ENCODE measurements at regions not wholly inside any gene's neighbourhood (a gene's known extent, or its start where the extent isn't known, plus 50 kb on each side); places are given as distances from the start of the nearest gene placed in this dataset.

GRCh38 chr10:9015005-9015404 is 960.5 kb downstream of the GATA3 start (continued):
- TF ChIP-seq ZNF687 (IDR thresholded peaks at IDR 0.05) (no peak), WRNIP1 (IDR thresholded peaks at IDR 0.05; ENCODE audit: borderline replicate concordance, low read depth, low read length) (no peak), ELK1 (IDR thresholded peaks at IDR 0.05; ENCODE audit: low read depth, low read length) (no peak), EGR1 (IDR thresholded peaks at IDR 0.05; ENCODE audit: borderline replicate concordance in 1 of 2, low read depth in 2 of 2, low read length in 2 of 2) (no peak), ZZZ3 (IDR thresholded peaks at IDR 0.05; ENCODE audit: control insufficient read depth, insufficient read length, low read depth) (no peak)

- no peak overlapping the region for H3K4me2 ChIP-seq (ENCODE audit: control insufficient read depth, insufficient read depth)
- SMC1A ChIA-PET (ENCODE audit: uncharacterized antibody, unreplicated experiment) = no interaction called here
- intact Hi-C loops (cut with micrococcal nuclease; ENCODE audit: unreplicated experiment) = no loop called here
- no peaks in the 10 kb centered on the region for H3K36me3 ChIP-seq (ENCODE audit: control insufficient read depth in 2 of 2, insufficient read depth in 2 of 2, low read length in 1 of 2)
- CTCF ChIA-PET = no interaction called here
- in situ Hi-C loops (cut with MboI) = no loop called here
- no peak for TF ChIP-seq KAT2A (conservative IDR thresholded peaks at IDR 0.05; ENCODE audit: control insufficient read depth, low read depth, low read length)
- TF ChIP-seq TCF12 (IDR thresholded peaks at IDR 0.05; ENCODE audit: low read depth, low read length) = no peak
- TF ChIP-seq POLR2A (IDR thresholded peaks at IDR 0.05; ENCODE audit: low read depth, low read length) = no peak
- no peak overlapping the region for H3K27ac ChIP-seq (ENCODE audit: control insufficient read depth, insufficient read depth)
- FAIRE-seq (no peak), DNase-seq (ENCODE audit: low read depth, low spot score) (no peak), ATAC-seq (no peak)
- H2AFZ ChIP-seq (ENCODE audit: control insufficient read depth, low read depth, low read length) = no peak overlapping the region
- 52% methylated on average over 2 of the region's 2 CpGs for WGBS (ENCODE audit: insufficient coverage, insufficient replicate concordance, low lambda C conversion rate, missing lambda C conversion rate)
- H3K27me3 ChIP-seq (replicated peaks in 1 of 2; ENCODE audit: control insufficient read depth in 2 of 2, insufficient read depth in 2 of 2, low read length in 1 of 2) = no peaks in the 10 kb centered on the region
- no peaks in the 10 kb centered on the region for H3K79me2 ChIP-seq (ENCODE audit: control insufficient read depth, insufficient read depth, low read length)
- H4K20me1 ChIP-seq (ENCODE audit: control insufficient read depth, insufficient read depth) = no peaks in the 10 kb centered on the region
- BruUV-seq (replicated peaks) = no TSS peak
- H3K4me3 ChIP-seq = no peak overlapping the region
- H3K4me1 ChIP-seq (ENCODE audit: control insufficient read depth, insufficient read depth, low read length) = no peaks in the 10 kb centered on the region
- H3K9ac ChIP-seq (ENCODE audit: control insufficient read depth, insufficient read depth, low read length) = no peak overlapping the region
- H3K9me3 ChIP-seq (replicated peaks; ENCODE audit: control insufficient read depth, insufficient read depth, low read length) = no peaks in the 10 kb centered on the region
- RAD21 ChIA-PET (ENCODE audit: unreplicated experiment) = no interaction called here
- POLR2A ChIA-PET = no interaction called here
Observed at GRCh38 chr10:9015447-9015846, 961.0 kb downstream of the GATA3 start.
